Endothelial cell of umbilical vein (primary cell): ENCODE measurements at regions not wholly inside any gene's neighbourhood (a gene's known extent, or its start where the extent isn't known, plus 50 kb on each side); places are given as distances from the start of the nearest gene placed in this dataset.

Experiments used
- BruUV-seq: library from RNA; stranded (reverse); fragments of 400-500 nt; replicated peaks from 2 replicates; lab custom pipeline; 2021; lab: Mats Ljungman, UMichigan
- CTCF ChIA-PET: fragments of 300-600, 350-600 bp; sonication (Branson Sonifier 250); formaldehyde crosslinking; loops from one replicate; lab custom pipeline; 2021; ENCODE audit warnings: antibody characterized with exemption, inconsistent platforms; lab: Charles Lee
- POLR2A ChIA-PET: fragments of 300-600, 350-600 bp; sonication (Branson Sonifier 250); formaldehyde crosslinking; loops from one replicate; lab custom pipeline; 2021; ENCODE audit warnings: antibody characterized with exemption, inconsistent platforms; lab: Charles Lee
- DNase-seq: peaks from one replicate; pipeline ENCODE4 v3.0.0-alpha.2; 2011; ENCODE audit warnings: low read depth, low spot score
- FAIRE-seq: peaks from 2 replicates; lab custom pipeline; 2011; peaks lifted over from hg19 to GRCh38; lab: Jason Lieb, UNC
- H2AFZ ChIP-seq: 2 replicates; pipeline ENCODE4 v1.6.0; 2012; ENCODE audit warnings: low read depth, low read length, control low read depth, inconsistent platforms
- H3K27ac ChIP-seq: 2 replicates; pipeline ENCODE4 v1.5.1; 2011; ENCODE audit warnings: low read depth, mild to moderate bottlenecking, control low read depth, low read length, moderate library complexity; ENCODE audit not compliant: insufficient read depth
- H3K27me3 ChIP-seq, 2 experiments: 2 replicates each; pipeline versions ENCODE4 v1.6.0 to v1.6.1; 2011; ENCODE audit warnings: low read length in 2 of 2, mixed read lengths in 1 of 2; ENCODE audit not compliant: control insufficient read depth in 2 of 2, insufficient read depth in 2 of 2
- H3K36me3 ChIP-seq, 2 experiments: 2 replicates in 1 of 2; 3 replicates in 1 of 2; pipeline ENCODE4 v1.5.1; 2011; ENCODE audit warnings: low read length in 2 of 2, mild to moderate bottlenecking in 1 of 2, moderate library complexity in 1 of 2; ENCODE audit not compliant: control insufficient read depth in 2 of 2, insufficient read depth in 2 of 2; ENCODE audit errors: extremely low read depth in 1 of 2
- H3K4me1 ChIP-seq: 3 replicates; pipeline ENCODE4 v1.5.1; 2011; ENCODE audit warnings: mild to moderate bottlenecking, low read length; ENCODE audit not compliant: control insufficient read depth, insufficient read depth; ENCODE audit errors: extremely low read depth
- H3K4me2 ChIP-seq: 2 replicates; pipeline ENCODE4 v1.6.1; 2011; ENCODE audit warnings: low read length, control low read depth, mixed read lengths; ENCODE audit not compliant: insufficient read depth
- H3K4me3 ChIP-seq, 3 experiments: fragments of 200-600 bp in 1 of 3; sonication (generic), shearing (Covaris generic) in 1 of 3; replicated peaks in 1 of 3; 2 replicates each; pipeline ENCODE4 v1.5.1; 2011 to 2016; ENCODE audit warnings: control low read depth in 3 of 3, low read length in 3 of 3, mild to moderate bottlenecking in 2 of 3, inconsistent platforms in 1 of 3, low read depth in 1 of 3, moderate library complexity in 1 of 3; ENCODE audit not compliant: insufficient read depth in 1 of 3
- H3K79me2 ChIP-seq: 2 replicates; pipeline ENCODE4 v1.6.0; 2012; ENCODE audit warnings: low read length, inconsistent platforms; ENCODE audit not compliant: control insufficient read depth, insufficient read depth
- H3K9ac ChIP-seq: replicated peaks from 2 replicates; pipeline ENCODE3; 2011; ENCODE audit warnings: low read length, control low read depth; ENCODE audit not compliant: insufficient read depth; ENCODE audit errors: extremely low read depth
- H3K9me1 ChIP-seq: replicated peaks from 3 replicates; pipeline ENCODE4 v1.6.0; 2011; ENCODE audit warnings: mild to moderate bottlenecking, low read length; ENCODE audit not compliant: control insufficient read depth, insufficient read depth; ENCODE audit errors: extremely low read depth
- H3K9me3 ChIP-seq: replicated peaks from 2 replicates; pipeline ENCODE4 v1.5.1; 2012; ENCODE audit warnings: low read length, inconsistent platforms; ENCODE audit not compliant: control insufficient read depth, insufficient read depth
- H4K20me1 ChIP-seq: replicated peaks from 2 replicates; pipeline ENCODE3; 2011; ENCODE audit warnings: mild to moderate bottlenecking, low read length; ENCODE audit not compliant: control insufficient read depth, insufficient read depth; ENCODE audit errors: extremely low read depth
- EZH2 ChIP-seq: IDR thresholded peaks from 2 replicates; pipeline ENCODE4 v1.6.1; 2012; ENCODE audit warnings: borderline replicate concordance, low read depth, mild to moderate bottlenecking, moderate library complexity, low read length, inconsistent platforms; ENCODE audit not compliant: severe bottlenecking
- FOS ChIP-seq: IDR thresholded peaks from 2 replicates; pipeline ENCODE4 v1.6.1; 2011; ENCODE audit warnings: mild to moderate bottlenecking, low read length, moderate library complexity, borderline replicate concordance; ENCODE audit not compliant: insufficient read depth
- GATA2 ChIP-seq: IDR thresholded peaks from 2 replicates; pipeline ENCODE4 v1.7.0; 2011; ENCODE audit warnings: low read depth, mild to moderate bottlenecking, moderate library complexity, mixed read lengths, low read length; ENCODE audit not compliant: insufficient read length, insufficient read depth
- JUN ChIP-seq: IDR thresholded peaks from 2 replicates; pipeline ENCODE4 v1.6.1; 2011; ENCODE audit warnings: borderline replicate concordance, low read depth; ENCODE audit not compliant: insufficient read length, insufficient read depth
- MAX ChIP-seq: IDR thresholded peaks from 2 replicates; pipeline ENCODE4 v1.6.1; 2011; ENCODE audit not compliant: insufficient read depth, insufficient read length
- MYC ChIP-seq: IDR thresholded peaks from one replicate; pipeline ENCODE4 v1.6.1; 2011; ENCODE audit warnings: mild to moderate bottlenecking, low read depth, low read length
- POLR2A ChIP-seq: IDR thresholded peaks from 2 replicates; pipeline ENCODE4 v1.6.1; 2012; ENCODE audit warnings: low read depth, mild to moderate bottlenecking, control low read depth, low read length
- POLR2AphosphoS5 ChIP-seq: IDR thresholded peaks from 2 replicates; pipeline ENCODE4 v1.6.1; 2012; ENCODE audit warnings: low read depth, mild to moderate bottlenecking, control low read depth, low read length, moderate library complexity; ENCODE audit not compliant: insufficient read depth
- dilution Hi-C: fragments of 300-500 bp; cut with MboI; formaldehyde crosslinking; loops from one replicate; pipeline ENCODE4 v1.15.0; 2019; ENCODE audit warnings: low sequenced_read_pairs; ENCODE audit not compliant: extremely low pct_ligation_motif_present
- intact Hi-C: fragments of 100-400 bp; cut with micrococcal nuclease; formaldehyde crosslinking; loops from one replicate; pipeline ENCODE4 v1.10.0; 2022
- TF ChIP-seq, protein P1 (sequence below), 2 donors: IDR thresholded peaks; 1 replicate in 1 of 2; 2 replicates in 1 of 2; pipeline ENCODE4 v1.5.1; 2011; ENCODE audit warnings: low read length in 2 of 2, mild to moderate bottlenecking in 2 of 2, moderate library complexity in 2 of 2, control low read depth in 1 of 2, inconsistent platforms in 1 of 2, low read depth in 1 of 2; ENCODE audit not compliant: insufficient read depth in 1 of 2; ENCODE audit errors: extremely low read depth in 1 of 2

- Histone ChIP-seq H3K4me2 (no peak overlapping the region), H3K9me1 (no peaks in the 10 kb centered on the region), H3K4me1 (no peaks in the 10 kb centered on the region), H3K36me3 (no peaks in the 10 kb centered on the region), H3K9me3 (no peaks in the 10 kb centered on the region), H3K27ac (no peak overlapping the region), H4K20me1 (no peaks in the 10 kb centered on the region), H2AFZ (no peak overlapping the region), H3K9ac (no peak overlapping the region), H3K27me3 (no peaks in the 10 kb centered on the region), H3K79me2 (no peaks in the 10 kb centered on the region), H3K4me3 (no peak overlapping the region)
- TF ChIP-seq POLR2A, result no peak
- TF ChIP-seq MAX, result no peak
- no peak for TF ChIP-seq JUN
- TF ChIP-seq FOS, result no peak
- no peak for TF ChIP-seq MYC
- no peak for TF ChIP-seq GATA2
- no peak for TF ChIP-seq POLR2AphosphoS5
- no peak for TF ChIP-seq EZH2
- TF ChIP-seq, protein P1, sequence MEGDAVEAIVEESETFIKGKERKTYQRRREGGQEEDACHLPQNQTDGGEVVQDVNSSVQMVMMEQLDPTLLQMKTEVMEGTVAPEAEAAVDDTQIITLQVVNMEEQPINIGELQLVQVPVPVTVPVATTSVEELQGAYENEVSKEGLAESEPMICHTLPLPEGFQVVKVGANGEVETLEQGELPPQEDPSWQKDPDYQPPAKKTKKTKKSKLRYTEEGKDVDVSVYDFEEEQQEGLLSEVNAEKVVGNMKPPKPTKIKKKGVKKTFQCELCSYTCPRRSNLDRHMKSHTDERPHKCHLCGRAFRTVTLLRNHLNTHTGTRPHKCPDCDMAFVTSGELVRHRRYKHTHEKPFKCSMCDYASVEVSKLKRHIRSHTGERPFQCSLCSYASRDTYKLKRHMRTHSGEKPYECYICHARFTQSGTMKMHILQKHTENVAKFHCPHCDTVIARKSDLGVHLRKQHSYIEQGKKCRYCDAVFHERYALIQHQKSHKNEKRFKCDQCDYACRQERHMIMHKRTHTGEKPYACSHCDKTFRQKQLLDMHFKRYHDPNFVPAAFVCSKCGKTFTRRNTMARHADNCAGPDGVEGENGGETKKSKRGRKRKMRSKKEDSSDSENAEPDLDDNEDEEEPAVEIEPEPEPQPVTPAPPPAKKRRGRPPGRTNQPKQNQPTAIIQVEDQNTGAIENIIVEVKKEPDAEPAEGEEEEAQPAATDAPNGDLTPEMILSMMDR (IDR thresholded peaks at IDR 0.05; ENCODE audit: extremely low read depth in 1 of 2, insufficient read depth in 1 of 2, low read depth in 1 of 2, low read length in 2 of 2), result no peak
- DNase-seq, result no peak
- intact Hi-C loops (no loop called here), dilution Hi-C loops (no loop called here)
- no peak for FAIRE-seq
- BruUV-seq, result no TSS peak
- ChIA-PET CTCF (no interaction called here), POLR2A (no interaction called here)
These were observed 79.5 kb upstream of the NFIL3 start for GRCh38 chr9:91502913-91503672.
